ENCODE measurements at regions not wholly inside any gene's neighbourhood (a gene's known extent, or its start where the extent isn't known, plus 50 kb on each side); places are given as distances from the start of the nearest gene placed in this dataset.
A peak's percentile ranks its signal among the peaks of the same experiment; 100 is the strongest.
"Not testable (repeated sequence)": the region's sequence is repeated elsewhere in the genome, so short reads cannot be mapped to it uniquely, and the experiment has no call there.

- no peak for DNase-seq
Measured at GRCh38 chr3:130800829-130801228, 54.2 kb upstream of the PIK3R4 start.

- no peak for DNase-seq
Measured at GRCh38 chr3:130801473-130801872, 54.8 kb upstream of the PIK3R4 start.

- DNase-seq: no peak
Measured at GRCh38 chr3:130811557-130811956, 64.9 kb upstream of the PIK3R4 start.

- no peak for DNase-seq
Measured at GRCh38 chr3:130814691-130815472, 68.3 kb upstream of the PIK3R4 start.

- DNase-seq: peak; percentile 92
Measured at GRCh38 chr3:130816561-130817445, 70.2 kb upstream of the PIK3R4 start.

- DNase-seq: not testable (repeated sequence)
Measured at GRCh38 chr3:130818066-130818465, 71.4 kb upstream of the PIK3R4 start.

GRCh38 chr3:130820976-130821375 is 72.9 kb upstream of the ATP2C1 start:
- DNase-seq: no peak

GRCh38 chr3:130821806-130822205 is 72.1 kb upstream of the ATP2C1 start:
- DNase-seq: no peak

GRCh38 chr3:130823241-130823884 is 70.5 kb upstream of the ATP2C1 start:
- DNase-seq: peak; percentile 59

- DNase-seq: no peak
Measured at GRCh38 chr3:130823996-130824395, 69.9 kb upstream of the ATP2C1 start.

GRCh38 chr3:130825762-130826299 is 68.1 kb upstream of the ATP2C1 start:
- no peak for DNase-seq

- DNase-seq: no peak
Measured at GRCh38 chr3:130826516-130827182, 67.2 kb upstream of the ATP2C1 start.

GRCh38 chr3:130827486-130827885 is 66.4 kb upstream of the ATP2C1 start:
- no peak for DNase-seq

- peak; percentile 20 for DNase-seq
Measured at GRCh38 chr3:130828948-130829947, 64.6 kb upstream of the ATP2C1 start.

- DNase-seq: no peak
Measured at GRCh38 chr3:130831719-130832400, 62.0 kb upstream of the ATP2C1 start.

- not testable (repeated sequence) for DNase-seq
Measured at GRCh38 chr3:130832401-130832746, 61.5 kb upstream of the ATP2C1 start.

GRCh38 chr3:130834476-130834875 is 59.4 kb upstream of the ATP2C1 start:
- no peak for DNase-seq

- no peak for DNase-seq
Measured at GRCh38 chr3:130835483-130835882, 58.4 kb upstream of the ATP2C1 start.

GRCh38 chr3:130838898-130839600 is 54.8 kb upstream of the ATP2C1 start:
- DNase-seq: no peak

- peak; percentile 49 for DNase-seq
Measured at GRCh38 chr3:130839813-130840212, 54.1 kb upstream of the ATP2C1 start.
